HUDEP-2 (cell line): ENCODE measurements at regions not wholly inside any gene's neighbourhood (a gene's known extent, or its start where the extent isn't known, plus 50 kb on each side); places are given as distances from the start of the nearest gene placed in this dataset.

ENCODE experiments used
- DNase-seq, 76 experiments: peaks; one replicate each; lab custom pipeline; 2025; ENCODE audit not compliant: unreplicated experiment in 76 of 76; lab: John Stamatoyannopoulos, UW

DNA sequence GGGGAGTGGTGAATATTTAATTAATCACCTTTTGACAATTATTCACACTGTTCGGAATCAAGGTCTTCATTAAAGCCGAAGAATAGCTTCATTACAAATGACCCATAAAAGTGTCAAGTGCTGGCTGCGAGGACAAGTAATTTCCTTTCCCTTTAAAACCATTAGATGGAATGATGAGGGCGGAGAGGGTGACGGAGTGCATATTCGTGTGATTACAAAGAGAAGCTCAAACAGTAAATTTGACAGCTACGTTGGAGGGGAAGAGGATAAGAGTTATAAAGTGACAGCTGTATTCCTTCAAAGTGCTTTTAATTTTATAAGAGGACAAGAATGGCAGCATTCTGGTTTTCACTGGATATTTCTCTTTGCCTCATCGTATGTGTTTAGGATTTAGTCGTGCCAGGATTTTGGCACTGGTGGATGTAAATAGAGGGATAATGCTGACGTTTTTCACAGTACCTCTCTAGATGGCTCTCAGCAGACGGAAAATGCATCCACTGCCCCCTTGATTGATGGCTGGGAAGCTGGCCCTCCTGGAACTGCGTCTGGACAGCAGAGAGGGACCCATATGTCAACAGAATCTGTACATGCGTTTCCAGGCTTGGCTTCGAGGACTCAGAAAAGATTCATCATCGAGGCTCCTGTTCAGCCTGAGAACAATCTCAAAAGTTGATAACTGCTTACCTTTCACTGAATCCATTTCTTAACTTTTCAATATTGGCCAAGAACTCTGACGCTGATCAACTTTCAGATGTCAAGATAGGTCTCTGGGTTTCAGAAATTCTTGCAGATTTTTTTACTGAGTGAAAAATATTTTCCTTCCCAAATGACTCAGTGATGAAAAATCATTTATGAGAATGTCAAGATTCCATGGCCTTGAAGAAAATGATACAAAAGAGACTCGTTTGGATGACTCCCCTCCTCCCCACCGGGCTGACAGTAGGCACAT, 50.4 kb upstream of the IRX2 start:
- no peak for DNase-seq
